GM12878 (cell line): ENCODE measurements at regions not wholly inside any gene's neighbourhood (a gene's known extent, or its start where the extent isn't known, plus 50 kb on each side); places are given as distances from the start of the nearest gene placed in this dataset.

Source experiments
- ATAC-seq: fragments of 200-7000 bp; cut with Tn5 transposase; 3 replicates; pipeline ENCODE4 v1.9.1; 2020; ENCODE audit warnings: mild to moderate bottlenecking, moderate library complexity
- BruUV-seq: library from RNA; stranded (reverse); fragments of 400-500 nt; replicated peaks from 2 replicates; lab custom pipeline; 2021; lab: Mats Ljungman, UMichigan
- CTCF ChIA-PET: fragments of 300-600 bp; sonication (Branson Sonifier 250); formaldehyde crosslinking; extraction: SDS; loops from one replicate; lab custom pipeline; 2021; ENCODE audit warnings: inconsistent platforms; lab: Yijun Ruan, JAX
- POLR2A ChIA-PET: fragments of 350-600 bp; formaldehyde crosslinking; extraction: SDS; loops from one replicate; lab custom pipeline; 2021; ENCODE audit warnings: inconsistent platforms; lab: Charles Lee
- RAD21 ChIA-PET: fragments of 300-600 bp; sonication (Branson Sonifier 250); formaldehyde crosslinking; loops from one replicate; lab custom pipeline; 2023; ENCODE audit warnings: antibody characterized with exemption; ENCODE audit not compliant: unreplicated experiment; lab: Charles Lee
- SMC1A ChIA-PET: fragments of 300-600 bp; sonication (Branson Sonifier 250); formaldehyde crosslinking; loops from one replicate; lab custom pipeline; 2023; ENCODE audit not compliant: unreplicated experiment, uncharacterized antibody; lab: Charles Lee
- DNase-seq: peaks from one replicate; pipeline ENCODE4 v3.0.0-alpha.2; 2011; ENCODE audit warnings: low read depth, low spot score
- FAIRE-seq: peaks from 3 replicates; lab custom pipeline; 2011; peaks lifted over from hg19 to GRCh38; lab: Jason Lieb, UNC
- H2AFZ ChIP-seq: 2 replicates; pipeline ENCODE4 v1.6.0; 2011; ENCODE audit warnings: low read depth, low read length, control low read depth; ENCODE audit not compliant: control insufficient read depth
- H3K27ac ChIP-seq: 2 replicates; pipeline ENCODE4 v1.5.1; 2011; ENCODE audit warnings: control low read depth; ENCODE audit not compliant: control insufficient read depth, insufficient read depth
- H3K27me3 ChIP-seq, 2 experiments: replicated peaks in 1 of 2; 2 replicates each; pipeline versions ENCODE4 v1.6.0 to v1.6.1; 2011; ENCODE audit warnings: low read length in 1 of 2; ENCODE audit not compliant: control insufficient read depth in 2 of 2, insufficient read depth in 2 of 2
- H3K36me3 ChIP-seq, 2 experiments: 2 replicates each; pipeline ENCODE4 v1.5.1; 2011; ENCODE audit warnings: low read length in 1 of 2; ENCODE audit not compliant: control insufficient read depth in 2 of 2, insufficient read depth in 2 of 2
- H3K4me1 ChIP-seq: 2 replicates; pipeline ENCODE4 v1.6.1; 2011; ENCODE audit warnings: mild to moderate bottlenecking, low read length, moderate library complexity, mixed read lengths; ENCODE audit not compliant: control insufficient read depth, insufficient read depth
- H3K4me2 ChIP-seq: 2 replicates; pipeline ENCODE4 v1.6.0; 2011; ENCODE audit warnings: control low read depth; ENCODE audit not compliant: control insufficient read depth, insufficient read depth
- H3K4me3 ChIP-seq: fragments of 200-600 bp; sonication (generic); 2 replicates; pipeline ENCODE4 v1.5.1; 2016
- H3K79me2 ChIP-seq: 2 replicates; pipeline ENCODE4 v1.6.0; 2011; ENCODE audit warnings: low read length; ENCODE audit not compliant: control insufficient read depth, insufficient read depth
- H3K9ac ChIP-seq: 2 replicates; pipeline ENCODE4 v1.8.0; 2011; ENCODE audit warnings: low read length, control low read depth, mixed read lengths; ENCODE audit not compliant: control insufficient read depth, insufficient read depth
- H3K9me3 ChIP-seq: replicated peaks from 3 replicates; pipeline ENCODE4 v1.5.1; 2011; ENCODE audit warnings: mild to moderate bottlenecking, low read length; ENCODE audit not compliant: control insufficient read depth, insufficient read depth
- H4K20me1 ChIP-seq: 2 replicates; pipeline ENCODE4 v1.6.0; 2011; ENCODE audit not compliant: control insufficient read depth, insufficient read depth
- ATF2 ChIP-seq: IDR thresholded peaks from 2 replicates; pipeline ENCODE4 v1.6.1; 2012; ENCODE audit warnings: low read length, inconsistent platforms
- ATF7 ChIP-seq: fragments of 450-650 bp; IDR thresholded peaks from 2 replicates; pipeline ENCODE4 v1.6.1; 2016; ENCODE audit warnings: low read depth, mild to moderate bottlenecking
- BACH1 ChIP-seq: fragments of 450-650 bp; IDR thresholded peaks from 2 replicates; pipeline ENCODE4 v1.6.1; 2017; ENCODE audit warnings: mild to moderate bottlenecking, borderline replicate concordance
- CHD4 ChIP-seq: fragments of 200-600 bp; sonication (generic); IDR thresholded peaks from 2 replicates; pipeline ENCODE4 v1.6.1; 2016; ENCODE audit warnings: mild to moderate bottlenecking
- DPF2 ChIP-seq: fragments of 450-650 bp; IDR thresholded peaks from 2 replicates; pipeline ENCODE4 v1.6.1; 2017; ENCODE audit warnings: mild to moderate bottlenecking
- HDAC6 ChIP-seq: fragments of 200-600 bp; sonication (generic); IDR thresholded peaks from one replicate; pipeline ENCODE4 v1.8.0; 2017; ENCODE audit warnings: antibody characterized with exemption; ENCODE audit not compliant: unreplicated experiment
- MEF2B ChIP-seq: fragments of 450-650 bp; IDR thresholded peaks from 2 replicates; pipeline ENCODE4 v1.6.1; 2018; ENCODE audit warnings: mild to moderate bottlenecking, moderate library complexity; ENCODE audit not compliant: partially characterized antibody, poor library complexity, severe bottlenecking
- POLR2AphosphoS2 ChIP-seq: IDR thresholded peaks from 2 replicates; pipeline ENCODE4 v1.6.1; 2011; ENCODE audit warnings: low read depth, mild to moderate bottlenecking, low read length, improper control_type of control experiment, moderate library complexity
- SIX5 ChIP-seq: IDR thresholded peaks from 2 replicates; pipeline ENCODE4 v1.6.1; 2011; ENCODE audit warnings: mild to moderate bottlenecking, low read depth, low read length, moderate library complexity; ENCODE audit not compliant: severe bottlenecking
- SMARCA5 ChIP-seq: fragments of 450-650 bp; IDR thresholded peaks from 2 replicates; pipeline ENCODE4 v1.6.1; 2017; ENCODE audit warnings: mild to moderate bottlenecking
- STAT1 ChIP-seq: fragments of 450-650 bp; conservative IDR thresholded peaks from 2 replicates; pipeline ENCODE4 v1.6.1; 2014; ENCODE audit warnings: antibody characterized with exemption, mild to moderate bottlenecking
- SUZ12 ChIP-seq: fragments of 200-600 bp; sonication (generic); IDR thresholded peaks from one replicate; pipeline ENCODE4 v1.6.1; 2018; ENCODE audit warnings: antibody characterized with exemption, mild to moderate bottlenecking; ENCODE audit not compliant: unreplicated experiment
- WRNIP1 ChIP-seq: IDR thresholded peaks from 2 replicates; pipeline ENCODE4 v1.6.1; 2011; ENCODE audit warnings: low read depth, low read length, improper control_type of control experiment, borderline replicate concordance
- ZBED1 ChIP-seq: IDR thresholded peaks from 2 replicates; pipeline ENCODE4 v1.6.1; 2016; ENCODE audit warnings: borderline replicate concordance
- WGBS: methylation state at CpG from one replicate; pipeline ENCODE4 v1.1.6; 2016; ENCODE audit warnings: low lambda C conversion rate; ENCODE audit not compliant: insufficient replicate concordance, insufficient coverage; ENCODE audit errors: missing lambda C conversion rate; 5-methylcytosine and 5-hydroxymethylcytosine counted together
- in situ Hi-C: fragments of 300-500 bp; cut with MboI; formaldehyde crosslinking; loops from 9 replicates; pipeline ENCODE4 v1.14.3; 2018; ENCODE audit warnings: mixed read lengths
- intact Hi-C: fragments of 100-400 bp; cut with micrococcal nuclease; formaldehyde crosslinking; loops from one replicate; pipeline ENCODE4 v1.14.2; 2022; ENCODE audit not compliant: unreplicated experiment

- SMC1A ChIA-PET, result interaction anchor here (2.6 kb wide), 1 partner anchor 21 kb away, joined by 5 read pairs; no protein-coding TSS in a partner anchor
- RAD21 ChIA-PET, result no interaction called here
- BruUV-seq, result no TSS peak
- intact Hi-C loops, result no loop called here
- CTCF ChIA-PET, result interaction anchor here (1.9 kb wide), 1 partner anchor 20 kb away, joined by 5 read pairs; no protein-coding TSS in a partner anchor
- ATAC-seq, result no peak
- FAIRE-seq, result no peak
- Histone ChIP-seq H3K4me3 (no peak overlapping the region), H3K79me2 (no peaks in the 10 kb centered on the region), H3K9me3 (no peaks in the 10 kb centered on the region), H3K27me3 (no peaks in the 10 kb centered on the region), H2AFZ (no peak overlapping the region), H3K9ac (no peak overlapping the region), H3K27ac (no peak overlapping the region), H3K4me1 (peaks cover 3% of the 10 kb centered on the region; the same call in 1 of the 2 replicates), H4K20me1 (no peaks in the 10 kb centered on the region), H3K36me3 (no peaks in the 10 kb centered on the region), H3K4me2 (no peak overlapping the region)
- POLR2A ChIA-PET, result no interaction called here
- TF ChIP-seq MEF2B (no peak), SMARCA5 (no peak), CHD4 (no peak), ATF2 (no peak), ZBED1 (no peak), HDAC6 (no peak), DPF2 (no peak), POLR2AphosphoS2 (no peak), WRNIP1 (no peak), SUZ12 (no peak), STAT1 (no peak), BACH1 (no peak), ATF7 (no peak), SIX5 (no peak)
- no peak for DNase-seq
- in situ Hi-C loops, result no loop called here
- 0% methylated on average over 1 of the region's 1 CpG for WGBS
Observed at GRCh38 chr10:61119573-61119972, 175.6 kb upstream of the RHOBTB1 start.
